ENCODE measurements at regions not wholly inside any gene's neighbourhood (a gene's known extent, or its start where the extent isn't known, plus 50 kb on each side); places are given as distances from the start of the nearest gene placed in this dataset.

DNA sequence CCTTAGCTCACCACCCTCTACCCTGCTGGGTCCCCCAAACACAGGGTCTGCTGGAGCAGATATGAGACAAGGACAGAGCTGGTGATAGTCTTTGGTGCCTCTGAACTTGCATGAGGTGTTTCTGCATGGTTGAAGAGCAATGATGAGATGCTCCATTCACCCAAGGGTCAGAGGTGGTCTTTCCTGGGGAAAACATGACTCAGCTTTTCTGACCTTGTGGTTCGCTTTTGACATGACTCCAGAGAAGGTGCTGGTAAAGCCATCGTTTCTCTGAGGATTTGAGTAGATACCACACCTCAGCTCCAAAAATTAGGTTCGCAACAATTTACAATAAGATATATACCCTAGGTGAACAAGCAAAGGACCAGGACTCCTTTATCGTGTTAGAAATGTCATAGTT is 304.8 kb downstream of the DHX35 start:
- peaks cover 5% of the 10 kb centered on the region for H3K9me3 Mint-ChIP-seq (ENCODE audit: low read depth)
- DNase-seq (ENCODE audit: low spot score): no peak
- H3K4me1 Mint-ChIP-seq (ENCODE audit: low read depth): peaks cover 10% of the 10 kb centered on the region
- H3K4me3 Mint-ChIP-seq (ENCODE audit: unreplicated experiment): no peak overlapping the region
- TF ChIP-seq, protein P1, sequence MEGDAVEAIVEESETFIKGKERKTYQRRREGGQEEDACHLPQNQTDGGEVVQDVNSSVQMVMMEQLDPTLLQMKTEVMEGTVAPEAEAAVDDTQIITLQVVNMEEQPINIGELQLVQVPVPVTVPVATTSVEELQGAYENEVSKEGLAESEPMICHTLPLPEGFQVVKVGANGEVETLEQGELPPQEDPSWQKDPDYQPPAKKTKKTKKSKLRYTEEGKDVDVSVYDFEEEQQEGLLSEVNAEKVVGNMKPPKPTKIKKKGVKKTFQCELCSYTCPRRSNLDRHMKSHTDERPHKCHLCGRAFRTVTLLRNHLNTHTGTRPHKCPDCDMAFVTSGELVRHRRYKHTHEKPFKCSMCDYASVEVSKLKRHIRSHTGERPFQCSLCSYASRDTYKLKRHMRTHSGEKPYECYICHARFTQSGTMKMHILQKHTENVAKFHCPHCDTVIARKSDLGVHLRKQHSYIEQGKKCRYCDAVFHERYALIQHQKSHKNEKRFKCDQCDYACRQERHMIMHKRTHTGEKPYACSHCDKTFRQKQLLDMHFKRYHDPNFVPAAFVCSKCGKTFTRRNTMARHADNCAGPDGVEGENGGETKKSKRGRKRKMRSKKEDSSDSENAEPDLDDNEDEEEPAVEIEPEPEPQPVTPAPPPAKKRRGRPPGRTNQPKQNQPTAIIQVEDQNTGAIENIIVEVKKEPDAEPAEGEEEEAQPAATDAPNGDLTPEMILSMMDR (IDR thresholded peaks at IDR 0.05): no peak
- H3K27ac Mint-ChIP-seq (ENCODE audit: unreplicated experiment): no peak overlapping the region
- H3K27me3 Mint-ChIP-seq (ENCODE audit: low read depth): peaks cover 5% of the 10 kb centered on the region
- no peaks in the 10 kb centered on the region for H3K36me3 Mint-ChIP-seq (ENCODE audit: low read depth)

DNA sequence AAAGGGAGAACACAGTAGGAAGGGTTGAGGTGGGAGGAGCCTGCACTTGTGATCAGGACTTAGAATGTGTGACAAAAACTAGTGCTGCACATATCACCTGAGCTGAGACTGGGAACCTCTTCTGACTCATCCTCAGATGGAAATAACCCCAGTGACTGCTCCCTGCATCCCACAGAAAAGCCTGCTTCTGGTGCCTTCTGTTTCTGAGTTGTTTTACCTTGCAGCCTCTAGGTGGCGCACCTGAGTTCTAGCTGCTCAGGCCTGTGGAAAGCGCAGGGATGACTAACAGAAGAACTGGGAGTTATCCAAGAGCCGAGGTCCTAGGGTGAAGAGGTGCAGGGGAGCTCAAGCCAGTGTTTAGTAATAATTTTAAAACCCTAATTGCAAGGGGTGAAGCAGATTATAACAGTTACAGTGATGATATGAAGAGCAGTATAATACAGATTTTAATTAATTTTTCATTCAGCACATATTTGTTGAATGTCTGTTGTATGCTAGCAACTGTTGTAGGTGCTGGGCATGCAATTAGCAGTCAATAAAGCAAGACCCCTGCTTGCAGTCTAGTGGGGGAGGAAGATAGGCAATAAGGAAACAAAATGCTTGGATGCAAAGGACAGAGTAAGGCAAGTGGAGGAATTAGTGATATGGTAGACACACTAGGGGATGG is 302.5 kb downstream of the DHX35 start:
- TF ChIP-seq, protein P1 (IDR thresholded peaks at IDR 0.05): peak; percentile 92
- Mint-ChIP-seq H3K27me3 (ENCODE audit: low read depth) (peaks cover 9% of the 10 kb centered on the region), H3K9me3 (ENCODE audit: low read depth) (peaks cover 5% of the 10 kb centered on the region), H3K36me3 (ENCODE audit: low read depth) (peaks cover 1% of the 10 kb centered on the region), H3K4me1 (ENCODE audit: low read depth) (no peaks in the 10 kb centered on the region), H3K4me3 (ENCODE audit: unreplicated experiment) (no peak overlapping the region), H3K27ac (ENCODE audit: unreplicated experiment) (no peak overlapping the region)
- no peak for DNase-seq (ENCODE audit: low spot score)

DNA sequence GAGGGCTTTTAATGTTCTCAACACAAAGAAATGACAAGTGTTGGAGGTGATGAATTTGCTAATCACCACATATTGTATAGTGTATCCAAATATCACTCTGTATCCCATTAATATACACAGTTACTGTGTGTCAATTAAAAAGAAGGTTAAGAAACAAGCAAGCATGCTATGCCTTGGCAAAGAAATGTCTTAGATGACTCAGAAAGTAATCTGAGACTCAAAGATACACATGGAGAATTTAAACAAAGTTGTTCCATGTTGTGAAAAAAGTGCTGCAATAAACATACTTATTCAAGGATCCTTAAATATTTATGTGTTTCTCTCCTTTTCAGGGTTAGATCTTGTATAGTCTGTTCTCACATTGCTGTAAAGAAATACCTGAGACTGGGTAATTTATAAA is 300.9 kb downstream of the DHX35 start:
- Mint-ChIP-seq H3K27ac (ENCODE audit: unreplicated experiment) (no peak overlapping the region), H3K4me1 (ENCODE audit: low read depth) (no peaks in the 10 kb centered on the region), H3K4me3 (ENCODE audit: unreplicated experiment) (no peak overlapping the region), H3K36me3 (ENCODE audit: low read depth) (peaks cover 1% of the 10 kb centered on the region), H3K9me3 (ENCODE audit: low read depth) (peaks cover 5% of the 10 kb centered on the region), H3K27me3 (ENCODE audit: low read depth) (peaks cover 16% of the 10 kb centered on the region)
- TF ChIP-seq, protein P1 (IDR thresholded peaks at IDR 0.05): no peak
- no peak for DNase-seq (ENCODE audit: low spot score)

DNA sequence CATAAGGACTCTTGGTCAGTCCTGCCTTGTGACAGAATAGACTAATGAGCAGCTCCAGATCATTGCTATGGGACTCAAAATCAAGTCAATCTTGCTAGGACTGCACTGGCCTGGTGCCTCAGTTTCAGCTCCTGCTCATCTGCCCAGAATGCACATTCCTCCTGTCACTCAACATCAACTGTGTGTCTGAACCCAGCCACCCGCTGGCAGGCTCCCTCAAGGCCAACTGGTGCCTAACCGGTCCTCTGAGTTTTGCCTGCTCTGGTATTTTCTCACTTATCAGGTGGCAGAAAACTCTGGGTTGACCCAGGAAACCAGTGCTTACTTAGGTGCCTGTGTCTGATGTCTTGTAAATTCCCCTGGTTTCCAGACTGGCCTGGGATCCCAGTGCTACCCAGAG is 297.7 kb downstream of the DHX35 start:
- no peaks in the 10 kb centered on the region for H3K4me1 Mint-ChIP-seq (ENCODE audit: low read depth)
- peaks cover 5% of the 10 kb centered on the region for H3K9me3 Mint-ChIP-seq (ENCODE audit: low read depth)
- DNase-seq (ENCODE audit: low spot score): no peak
- H3K27me3 Mint-ChIP-seq (ENCODE audit: low read depth): peaks cover 17% of the 10 kb centered on the region
- peaks cover 1% of the 10 kb centered on the region for H3K36me3 Mint-ChIP-seq (ENCODE audit: low read depth)
- TF ChIP-seq, protein P1 (IDR thresholded peaks at IDR 0.05): no peak
- H3K4me3 Mint-ChIP-seq (ENCODE audit: unreplicated experiment): no peak overlapping the region
- H3K27ac Mint-ChIP-seq (ENCODE audit: unreplicated experiment): no peak overlapping the region

DNA sequence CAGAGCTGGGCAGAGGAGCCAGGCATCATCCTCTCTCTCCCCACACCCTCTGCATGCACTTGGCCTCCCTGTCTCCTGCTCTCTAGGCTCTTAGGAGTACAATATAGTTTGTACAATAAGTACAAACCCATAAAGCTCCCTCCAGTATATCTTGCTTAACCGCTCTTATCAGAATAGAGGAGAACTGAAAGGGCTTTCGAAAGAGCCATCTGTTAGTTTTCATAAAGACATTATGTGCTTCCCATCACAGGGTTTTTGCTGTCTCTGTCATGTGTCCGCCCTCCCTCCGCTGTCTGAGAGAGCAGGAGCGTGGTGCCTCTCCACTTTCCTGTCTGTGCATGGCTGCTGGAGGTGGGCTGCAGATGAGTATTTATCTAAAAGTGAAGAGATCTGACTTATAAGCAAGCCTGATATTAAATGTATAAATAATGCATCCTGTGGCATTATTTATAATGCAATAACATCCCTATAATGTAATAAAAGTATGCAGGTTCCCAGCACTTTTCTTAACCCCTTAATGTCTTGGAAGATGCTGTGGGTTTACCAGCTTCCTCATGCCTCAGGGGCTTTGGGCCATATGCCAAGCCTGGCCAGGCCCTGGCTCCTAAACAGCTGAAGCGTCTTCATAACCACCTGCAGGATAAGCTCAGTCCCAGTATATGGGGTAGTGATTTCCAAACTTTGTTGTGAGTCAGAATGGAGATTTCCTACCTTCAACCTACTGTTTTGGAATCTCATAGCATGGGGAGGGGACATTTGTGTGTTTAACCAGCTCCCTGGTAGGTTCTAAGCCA is 297.1 kb downstream of the DHX35 start:
- Mint-ChIP-seq H3K4me3 (ENCODE audit: unreplicated experiment) (no peak overlapping the region), H3K36me3 (ENCODE audit: low read depth) (peaks cover 1% of the 10 kb centered on the region), H3K9me3 (ENCODE audit: low read depth) (peaks cover 5% of the 10 kb centered on the region), H3K27ac (ENCODE audit: unreplicated experiment) (no peak overlapping the region), H3K27me3 (ENCODE audit: low read depth) (peaks cover 17% of the 10 kb centered on the region), H3K4me1 (ENCODE audit: low read depth) (no peaks in the 10 kb centered on the region)
- DNase-seq (ENCODE audit: low spot score): no peak
- TF ChIP-seq, protein P1 (IDR thresholded peaks at IDR 0.05): no peak

Measured in chondrocyte (in vitro differentiated cells).